Heart left ventricle (tissue), 13 donors: ENCODE measurements at regions not wholly inside any gene's neighbourhood (a gene's known extent, or its start where the extent isn't known, plus 50 kb on each side); places are given as distances from the start of the nearest gene placed in this dataset.

Source experiments
- POLR2A ChIP-seq, 2 donors: fragments of 450-650 bp; IDR thresholded peaks; one replicate each; pipeline ENCODE4 v1.6.1; 2017; ENCODE audit warnings: antibody characterized with exemption in 2 of 2, mild to moderate bottlenecking in 2 of 2, moderate library complexity in 2 of 2
- TF ChIP-seq, protein P1 (sequence below), 12 donors: fragments of 200-600 bp; sonication (generic) in 4 of 12; IDR thresholded peaks; one replicate each; pipeline versions ENCODE4 v1.5.0 to v1.8.0; 2018 to 2022; ENCODE audit warnings: antibody characterized with exemption in 12 of 12, mild to moderate bottlenecking in 5 of 12
- donor health status: ischemic (EF 13 %, LVEDD 7.1; RV severe dilation, severe dysfunction).
- donor health status: DM: no; HTN: yes; CAD: no.
- donor health status: DM: no; HTN: no; CAD: no.
- donor health status: ischemic (EF 25% LVEDD 6.9; RV normal size, moderate dysfunction).
- donor health status: ischemic (EF 25% LVEDD 5.7; RV mildly dilated, moderate dysfunction).
- donor health status: ischemic (EF 35%, LVEDD 5.7; RV mildly dilated, moderate dysfunction).
- donor health status: nonischemic (EF 11% LVEDD 7.7; RV severe dilation, severe dysfunction).
- donor health status: DM: yes; HTN: yes; CAD: no.
- donor health status: PGD.
- donor health status: ischemic (EF 29% LVEDD 5.4; RV normal size, mild dysfunction).
- donor health status: nonischemic (EF 23%, LVEDD 6.1; RV moderate dilation, normal function).

DNA sequence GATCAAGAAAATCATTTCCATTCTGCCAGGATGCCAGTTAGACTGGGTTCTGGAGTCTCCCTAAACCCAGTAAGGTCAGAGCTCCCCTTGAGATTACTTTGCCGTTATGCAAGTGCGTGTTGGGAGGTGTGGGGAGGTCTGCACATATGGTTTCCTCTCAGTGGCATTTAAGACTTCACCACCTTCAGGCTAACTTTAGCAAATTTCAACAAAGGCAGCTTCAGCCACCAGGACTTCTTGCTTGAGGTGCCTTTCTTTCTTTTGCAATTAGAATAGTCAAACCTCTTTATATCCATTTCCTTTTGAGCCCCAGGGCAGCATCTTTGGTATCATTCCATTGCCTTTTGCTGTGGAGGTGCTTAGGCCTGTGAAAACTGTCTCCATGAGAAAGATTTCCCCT is 117.2 kb upstream of the CCND2 start:
- TF ChIP-seq, protein P1, sequence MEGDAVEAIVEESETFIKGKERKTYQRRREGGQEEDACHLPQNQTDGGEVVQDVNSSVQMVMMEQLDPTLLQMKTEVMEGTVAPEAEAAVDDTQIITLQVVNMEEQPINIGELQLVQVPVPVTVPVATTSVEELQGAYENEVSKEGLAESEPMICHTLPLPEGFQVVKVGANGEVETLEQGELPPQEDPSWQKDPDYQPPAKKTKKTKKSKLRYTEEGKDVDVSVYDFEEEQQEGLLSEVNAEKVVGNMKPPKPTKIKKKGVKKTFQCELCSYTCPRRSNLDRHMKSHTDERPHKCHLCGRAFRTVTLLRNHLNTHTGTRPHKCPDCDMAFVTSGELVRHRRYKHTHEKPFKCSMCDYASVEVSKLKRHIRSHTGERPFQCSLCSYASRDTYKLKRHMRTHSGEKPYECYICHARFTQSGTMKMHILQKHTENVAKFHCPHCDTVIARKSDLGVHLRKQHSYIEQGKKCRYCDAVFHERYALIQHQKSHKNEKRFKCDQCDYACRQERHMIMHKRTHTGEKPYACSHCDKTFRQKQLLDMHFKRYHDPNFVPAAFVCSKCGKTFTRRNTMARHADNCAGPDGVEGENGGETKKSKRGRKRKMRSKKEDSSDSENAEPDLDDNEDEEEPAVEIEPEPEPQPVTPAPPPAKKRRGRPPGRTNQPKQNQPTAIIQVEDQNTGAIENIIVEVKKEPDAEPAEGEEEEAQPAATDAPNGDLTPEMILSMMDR (IDR thresholded peaks at IDR 0.05) = no peak
- TF ChIP-seq POLR2A (IDR thresholded peaks at IDR 0.05) = no peak
